ENCODE measurements at regions not wholly inside any gene's neighbourhood (a gene's known extent, or its start where the extent isn't known, plus 50 kb on each side); places are given as distances from the start of the nearest gene placed in this dataset.
"Not testable (repeated sequence)": the region's sequence is repeated elsewhere in the genome, so short reads cannot be mapped to it uniquely, and the experiment has no call there.

GRCh38 chr5:38673671-38674071 lies 117.2 kb upstream of the LIFR start:
- ChIA-PET POLR2A (no interaction called here), CTCF (interaction anchor here (1.0 kb wide), 1 partner anchor 9 kb away, joined by 3 read pairs; no protein-coding TSS in a partner anchor)
- no peak for DNase-seq (ENCODE audit: extremely low spot score)
- no peak for TF ChIP-seq CTCF (IDR thresholded peaks at IDR 0.05; ENCODE audit: control extremely low read depth, extremely low read depth, low read depth, missing control alignments)

- TF ChIP-seq CTCF (IDR thresholded peaks at IDR 0.05; ENCODE audit: control extremely low read depth, extremely low read depth, low read depth, missing control alignments): no peak
- ChIA-PET POLR2A (interaction anchor here (0.7 kb wide), 1 partner anchor 1673 kb away, joined by 3 read pairs; no protein-coding TSS in a partner anchor), CTCF (interaction anchor here (1.2 to 1.7 kb wide), 3 partner anchors 9 to 30 kb away, joined by 3 to 5 read pairs (median 3); no protein-coding TSS in a partner anchor)
- DNase-seq (ENCODE audit: extremely low spot score): no peak
Measured at GRCh38 chr5:38675443-38675842, 119.0 kb upstream of the LIFR start.

- ChIA-PET POLR2A (no interaction called here), CTCF (no interaction called here)
- no peak for DNase-seq (ENCODE audit: extremely low spot score)
- no peak for TF ChIP-seq CTCF (IDR thresholded peaks at IDR 0.05; ENCODE audit: control extremely low read depth, extremely low read depth, low read depth, missing control alignments)
Measured at GRCh38 chr5:38677636-38678035, 121.2 kb upstream of the LIFR start.

- ChIA-PET CTCF (no interaction called here), POLR2A (no interaction called here)
- no peak for TF ChIP-seq CTCF (IDR thresholded peaks at IDR 0.05; ENCODE audit: control extremely low read depth, extremely low read depth, low read depth, missing control alignments)
- no peak for DNase-seq (ENCODE audit: extremely low spot score)
Measured at GRCh38 chr5:38678076-38678475, 121.6 kb upstream of the LIFR start.

- POLR2A ChIA-PET; CTCF ChIA-PET; DNase-seq (ENCODE audit: extremely low spot score): not testable (repeated sequence)
Measured at GRCh38 chr5:38678697-38679096, 122.3 kb upstream of the LIFR start.

GRCh38 chr5:38680094-38680825 lies 123.8 kb upstream of the LIFR start:
- POLR2A ChIA-PET: no interaction called here
- CTCF ChIA-PET: no interaction called here
- no peak for DNase-seq (ENCODE audit: extremely low spot score)
- no peak for TF ChIP-seq CTCF (IDR thresholded peaks at IDR 0.05; ENCODE audit: control extremely low read depth, extremely low read depth, low read depth, missing control alignments)

GRCh38 chr5:38681029-38681706 lies 124.7 kb upstream of the LIFR start:
- TF ChIP-seq CTCF (IDR thresholded peaks at IDR 0.05; ENCODE audit: control extremely low read depth, extremely low read depth, low read depth, missing control alignments): no peak
- DNase-seq (ENCODE audit: extremely low spot score): no peak
- POLR2A ChIA-PET: no interaction called here
- CTCF ChIA-PET: no interaction called here

All from GM10248 (cell line).